ENCODE measurements at regions not wholly inside any gene's neighbourhood (a gene's known extent, or its start where the extent isn't known, plus 50 kb on each side); places are given as distances from the start of the nearest gene placed in this dataset.

DNA sequence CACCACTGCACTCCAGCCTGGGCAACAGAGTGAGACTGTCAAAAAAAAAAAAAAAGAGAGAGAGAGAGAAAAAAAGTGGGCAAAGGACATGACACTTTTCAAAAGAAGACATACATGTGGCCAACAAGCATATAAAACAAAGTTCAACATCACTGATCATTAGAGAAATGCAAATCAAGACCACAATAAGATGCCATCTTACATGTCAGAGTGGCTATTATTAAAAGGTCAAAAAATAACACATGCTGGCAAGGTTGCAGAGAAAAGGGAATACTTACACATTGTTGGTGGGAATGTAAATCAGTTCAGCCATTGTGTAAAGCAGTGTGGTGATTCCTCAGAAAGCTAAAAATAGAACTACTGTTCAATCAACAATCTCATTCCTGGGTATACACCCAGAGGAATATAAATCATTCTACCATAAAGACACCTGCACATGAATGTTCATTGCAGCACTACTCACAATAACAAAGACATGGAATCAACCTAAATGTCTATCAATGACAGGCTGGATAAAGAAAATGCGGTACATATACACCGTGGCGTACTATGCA lies 94.9 kb upstream of the TRIM2 start:
- peaks cover 34% of the 10 kb centered on the region for H3K27me3 Mint-ChIP-seq (ENCODE audit: low read depth)
- H3K9me3 Mint-ChIP-seq = peaks cover 20% of the 10 kb centered on the region
- H3K4me3 Mint-ChIP-seq = no peak overlapping the region
- H3K27ac Mint-ChIP-seq = no peak overlapping the region
- TF ChIP-seq, protein P1, sequence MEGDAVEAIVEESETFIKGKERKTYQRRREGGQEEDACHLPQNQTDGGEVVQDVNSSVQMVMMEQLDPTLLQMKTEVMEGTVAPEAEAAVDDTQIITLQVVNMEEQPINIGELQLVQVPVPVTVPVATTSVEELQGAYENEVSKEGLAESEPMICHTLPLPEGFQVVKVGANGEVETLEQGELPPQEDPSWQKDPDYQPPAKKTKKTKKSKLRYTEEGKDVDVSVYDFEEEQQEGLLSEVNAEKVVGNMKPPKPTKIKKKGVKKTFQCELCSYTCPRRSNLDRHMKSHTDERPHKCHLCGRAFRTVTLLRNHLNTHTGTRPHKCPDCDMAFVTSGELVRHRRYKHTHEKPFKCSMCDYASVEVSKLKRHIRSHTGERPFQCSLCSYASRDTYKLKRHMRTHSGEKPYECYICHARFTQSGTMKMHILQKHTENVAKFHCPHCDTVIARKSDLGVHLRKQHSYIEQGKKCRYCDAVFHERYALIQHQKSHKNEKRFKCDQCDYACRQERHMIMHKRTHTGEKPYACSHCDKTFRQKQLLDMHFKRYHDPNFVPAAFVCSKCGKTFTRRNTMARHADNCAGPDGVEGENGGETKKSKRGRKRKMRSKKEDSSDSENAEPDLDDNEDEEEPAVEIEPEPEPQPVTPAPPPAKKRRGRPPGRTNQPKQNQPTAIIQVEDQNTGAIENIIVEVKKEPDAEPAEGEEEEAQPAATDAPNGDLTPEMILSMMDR (IDR thresholded peaks at IDR 0.05; ENCODE audit: unreplicated experiment) = no peak
- DNase-seq (ENCODE audit: low spot score in 2 of 2, unreplicated experiment in 2 of 2) = no peak
- no peaks in the 10 kb centered on the region for H3K36me3 Mint-ChIP-seq
- no peaks in the 10 kb centered on the region for H3K4me1 Mint-ChIP-seq

GRCh38 chr4:153110739-153111138 lies 93.5 kb upstream of the TRIM2 start:
- TF ChIP-seq, protein P1 (IDR thresholded peaks at IDR 0.05; ENCODE audit: unreplicated experiment) = no peak
- H3K27me3 Mint-ChIP-seq (ENCODE audit: low read depth) = peaks cover 34% of the 10 kb centered on the region
- H3K36me3 Mint-ChIP-seq = no peaks in the 10 kb centered on the region
- H3K4me1 Mint-ChIP-seq = peaks cover 7% of the 10 kb centered on the region
- DNase-seq (ENCODE audit: low spot score in 2 of 2, unreplicated experiment in 2 of 2) = no peak
- H3K27ac Mint-ChIP-seq = no peak overlapping the region
- peaks cover 6% of the 10 kb centered on the region for H3K9me3 Mint-ChIP-seq
- H3K4me3 Mint-ChIP-seq = no peak overlapping the region

DNA sequence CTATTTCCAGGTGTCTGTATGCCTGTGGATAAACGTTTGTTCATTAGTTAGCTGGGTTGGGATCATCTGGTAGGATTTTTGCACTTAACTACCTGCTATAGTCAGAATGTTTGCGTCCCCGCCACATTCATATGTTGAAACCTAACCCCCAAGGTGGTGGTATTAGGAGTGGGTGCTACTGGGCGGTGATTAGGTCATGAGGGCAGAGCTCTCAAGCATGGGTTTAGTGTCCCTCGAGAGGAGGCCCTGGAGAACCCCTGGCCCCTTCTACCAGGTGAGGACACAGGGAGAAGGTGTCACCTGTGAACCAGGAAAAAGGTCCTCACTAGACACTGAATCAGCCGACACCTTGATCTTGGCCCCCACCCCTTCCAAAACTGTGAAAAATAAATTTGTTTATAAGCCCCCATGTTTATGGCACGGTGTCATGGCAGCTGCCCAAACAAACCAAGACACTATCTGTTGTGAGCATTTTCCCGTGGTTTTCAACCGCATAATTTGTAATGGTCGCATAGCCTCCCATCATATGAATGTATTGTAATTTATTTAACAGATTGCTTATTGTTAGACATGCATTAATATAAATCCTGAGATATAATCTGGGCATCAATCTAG lies 92.7 kb upstream of the TRIM2 start:
- Mint-ChIP-seq H3K4me1 (peaks cover 12% of the 10 kb centered on the region), H3K27ac (no peak overlapping the region), H3K9me3 (no peaks in the 10 kb centered on the region), H3K36me3 (no peaks in the 10 kb centered on the region), H3K4me3 (no peak overlapping the region), H3K27me3 (ENCODE audit: low read depth) (peaks cover 30% of the 10 kb centered on the region)
- TF ChIP-seq, protein P1 (IDR thresholded peaks at IDR 0.05; ENCODE audit: unreplicated experiment) = no peak
- DNase-seq (ENCODE audit: low spot score in 2 of 2, unreplicated experiment in 2 of 2) = no peak

- TF ChIP-seq, protein P1 (IDR thresholded peaks at IDR 0.05; ENCODE audit: unreplicated experiment) = no peak
- Mint-ChIP-seq H3K9me3 (no peaks in the 10 kb centered on the region), H3K4me3 (no peak overlapping the region), H3K27ac (no peak overlapping the region), H3K27me3 (ENCODE audit: low read depth) (peaks cover 31% of the 10 kb centered on the region), H3K36me3 (no peaks in the 10 kb centered on the region), H3K4me1 (peaks cover 12% of the 10 kb centered on the region)
- DNase-seq (ENCODE audit: low spot score in 2 of 2, unreplicated experiment in 2 of 2) = no peak
Measured at GRCh38 chr4:153112041-153112441, 92.2 kb upstream of the TRIM2 start.

DNA sequence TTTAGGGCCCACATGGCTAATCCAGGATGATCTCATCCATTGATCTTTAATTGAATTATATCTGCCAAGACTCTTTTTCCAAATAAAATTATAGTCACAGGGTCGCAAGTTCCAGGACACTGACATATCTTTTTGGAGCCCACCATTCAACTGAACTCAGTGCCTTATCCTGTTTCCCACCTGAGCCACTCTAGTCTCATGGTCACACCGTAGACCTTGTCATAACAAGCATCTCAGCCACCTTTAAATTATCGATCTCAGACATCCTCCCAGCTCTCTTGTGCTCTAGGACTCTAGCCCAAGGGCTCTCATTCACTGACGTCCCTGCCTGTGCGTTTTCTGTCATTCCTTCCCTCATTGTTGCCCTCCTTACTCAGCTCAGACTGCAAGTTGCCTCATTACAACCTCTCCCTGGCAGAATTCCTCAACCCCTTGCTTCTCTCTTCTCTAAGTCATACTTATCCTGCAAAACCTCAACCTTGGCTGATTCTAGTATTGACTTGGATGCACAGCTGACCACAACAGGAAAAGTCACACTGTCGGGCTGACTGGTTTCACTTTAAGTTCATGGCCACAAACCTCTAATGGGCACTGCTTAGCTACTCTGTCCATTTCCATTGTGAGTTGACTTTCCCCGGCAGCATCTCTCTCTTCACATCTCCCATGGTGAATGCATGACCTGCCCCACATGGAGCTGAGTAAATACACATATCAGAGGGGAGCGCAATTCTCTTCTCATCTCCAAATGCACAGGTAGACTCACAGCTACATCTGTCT lies 91.0 kb upstream of the TRIM2 start:
- peaks cover 12% of the 10 kb centered on the region for H3K4me1 Mint-ChIP-seq
- TF ChIP-seq, protein P1 (IDR thresholded peaks at IDR 0.05; ENCODE audit: unreplicated experiment) = no peak
- peaks cover 35% of the 10 kb centered on the region for H3K27me3 Mint-ChIP-seq (ENCODE audit: low read depth)
- no peaks in the 10 kb centered on the region for H3K9me3 Mint-ChIP-seq
- no peak for DNase-seq (ENCODE audit: low spot score in 2 of 2, unreplicated experiment in 2 of 2)
- no peaks in the 10 kb centered on the region for H3K36me3 Mint-ChIP-seq
- no peak overlapping the region for H3K27ac Mint-ChIP-seq
- no peak overlapping the region for H3K4me3 Mint-ChIP-seq
